ENCODE measurements at regions not wholly inside any gene's neighbourhood (a gene's known extent, or its start where the extent isn't known, plus 50 kb on each side); places are given as distances from the start of the nearest gene placed in this dataset.
"Not testable (repeated sequence)": the region's sequence is repeated elsewhere in the genome, so short reads cannot be mapped to it uniquely, and the experiment has no call there.

- TF ChIP-seq CTCF (IDR thresholded peaks at IDR 0.05; ENCODE audit: low read depth, low read length): no peak
- Histone ChIP-seq H3K4me1 (no peaks in the 10 kb centered on the region), H3K36me3 (no peaks in the 10 kb centered on the region), H3K27me3 (no peaks in the 10 kb centered on the region), H3K9me3 (no peaks in the 10 kb centered on the region), H3K4me3 (ENCODE audit: low read depth, low read length) (no peak overlapping the region)
- DNase-seq: no peak
These were observed 150.0 kb downstream of the LPIN1 start for GRCh38 chr2:11896386-11896785.

DNA sequence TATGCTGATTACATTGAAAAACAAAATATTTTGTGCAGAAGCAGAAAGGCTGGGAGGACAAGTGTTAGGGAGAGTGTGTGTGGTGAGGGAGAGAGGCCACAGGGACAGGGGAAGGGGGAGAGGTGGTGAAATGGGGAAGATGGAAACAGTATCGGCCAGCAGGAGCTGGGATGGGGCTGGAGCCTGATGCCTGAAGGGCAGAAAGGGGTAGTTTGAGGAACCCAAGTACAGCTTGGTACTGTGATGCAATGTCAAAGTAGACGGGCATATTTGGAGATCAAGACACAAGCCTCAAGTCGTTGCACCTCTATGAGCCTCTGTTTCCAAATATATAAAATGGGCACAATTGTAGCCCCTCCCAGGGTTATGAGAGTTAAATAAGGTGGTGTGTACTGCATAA lies 152.1 kb downstream of the LPIN1 start:
- Histone ChIP-seq H3K9me3 (no peaks in the 10 kb centered on the region), H3K4me3 (ENCODE audit: low read depth, low read length) (no peak overlapping the region), H3K27me3 (no peaks in the 10 kb centered on the region), H3K4me1 (no peaks in the 10 kb centered on the region), H3K36me3 (no peaks in the 10 kb centered on the region)
- DNase-seq: no peak
- no peak for TF ChIP-seq CTCF (IDR thresholded peaks at IDR 0.05; ENCODE audit: low read depth, low read length)

DNA sequence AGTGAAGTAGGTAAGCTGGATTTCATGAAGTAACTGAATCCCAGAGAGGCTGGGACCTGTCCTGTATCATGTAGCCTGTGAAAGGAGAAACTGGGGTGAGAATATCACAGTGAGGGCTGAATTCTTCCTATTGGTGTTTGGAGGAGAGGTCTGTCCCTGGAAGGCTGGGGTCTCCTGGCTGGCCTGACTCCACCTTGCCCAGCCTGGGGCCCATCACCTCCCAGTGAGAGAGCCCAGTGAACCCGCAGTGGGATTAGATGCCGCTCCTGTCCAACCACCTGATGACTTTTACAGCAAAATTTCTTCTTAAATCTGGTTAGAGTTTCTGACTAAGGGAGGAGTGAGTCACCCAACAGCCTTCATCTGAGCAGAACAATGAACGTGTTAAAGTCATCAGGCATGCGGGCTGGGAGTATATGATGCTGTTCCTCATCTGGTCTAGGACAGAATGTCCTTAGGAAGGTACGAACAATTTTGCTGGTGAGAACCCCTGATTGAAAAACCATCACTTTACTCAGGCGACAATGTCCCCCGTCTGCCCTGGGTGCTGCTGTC lies 152.9 kb downstream of the LPIN1 start:
- H3K4me1 ChIP-seq: no peaks in the 10 kb centered on the region
- no peaks in the 10 kb centered on the region for H3K36me3 ChIP-seq
- H3K27me3 ChIP-seq: no peaks in the 10 kb centered on the region
- no peak for TF ChIP-seq CTCF (IDR thresholded peaks at IDR 0.05; ENCODE audit: low read depth, low read length)
- DNase-seq: no peak
- no peak overlapping the region for H3K4me3 ChIP-seq (ENCODE audit: low read depth, low read length)
- H3K9me3 ChIP-seq: no peaks in the 10 kb centered on the region

DNA sequence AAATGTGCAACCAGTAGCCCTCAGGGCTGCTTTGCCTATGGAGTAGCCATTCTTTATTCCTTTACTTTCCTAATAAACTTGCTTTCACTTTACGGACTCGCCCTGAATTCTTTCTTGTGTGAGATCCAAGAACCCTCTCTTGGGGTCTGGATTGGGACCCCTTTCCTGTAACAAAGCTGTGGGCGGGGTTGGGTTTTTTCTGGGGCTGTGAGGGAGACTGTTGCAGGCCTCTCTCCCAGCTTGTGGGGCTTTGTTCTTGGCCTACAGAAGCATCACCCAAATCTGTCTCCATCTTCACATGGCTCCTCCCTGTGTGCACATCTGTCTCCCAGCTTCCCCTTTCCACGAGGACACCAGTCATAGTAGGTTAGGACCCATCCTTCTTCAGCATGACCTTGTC lies 154.5 kb downstream of the LPIN1 start:
- H3K4me1 ChIP-seq; H3K9me3 ChIP-seq; H3K27me3 ChIP-seq; H3K36me3 ChIP-seq; DNase-seq; H3K4me3 ChIP-seq (ENCODE audit: low read depth, low read length): not testable (repeated sequence)

DNA sequence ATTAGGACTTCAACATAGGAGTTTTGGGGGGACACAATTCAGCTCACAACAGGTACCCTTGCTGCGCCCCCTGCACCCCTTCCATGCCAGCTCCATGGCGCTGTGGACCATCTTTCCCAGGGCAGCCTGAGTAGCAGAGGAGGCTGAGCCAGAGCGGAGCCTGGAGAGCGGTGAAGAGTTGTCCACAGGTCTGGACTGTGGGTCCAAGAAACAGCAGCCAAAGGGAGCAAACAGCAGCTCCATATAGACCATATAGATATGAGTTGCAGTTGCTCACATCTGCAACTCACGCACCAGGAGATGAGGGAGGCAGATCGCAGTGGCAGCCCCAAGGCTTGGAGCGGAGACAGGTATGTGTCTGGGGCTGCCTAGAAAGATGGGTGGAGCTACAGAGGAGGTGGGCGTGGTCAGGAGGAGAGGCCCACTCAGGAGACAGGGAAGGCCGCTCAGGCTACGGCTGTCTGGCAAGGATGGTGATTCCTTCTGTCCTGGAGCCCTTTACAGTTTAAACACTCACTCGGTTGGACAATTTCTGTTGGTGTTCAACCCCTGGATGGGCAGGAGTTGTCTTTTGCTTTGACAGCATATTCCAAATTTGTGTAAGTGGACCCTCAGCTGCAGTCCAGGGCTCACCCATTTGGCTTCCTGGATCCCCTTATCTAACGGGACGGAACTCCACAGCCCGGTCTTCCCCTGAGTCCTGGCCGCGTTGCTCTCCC lies 155.1 kb downstream of the LPIN1 start:
- Histone ChIP-seq H3K27me3 (no peaks in the 10 kb centered on the region), H3K9me3 (no peaks in the 10 kb centered on the region), H3K4me1 (no peaks in the 10 kb centered on the region), H3K4me3 (ENCODE audit: low read depth, low read length) (no peak overlapping the region), H3K36me3 (no peaks in the 10 kb centered on the region)
- DNase-seq: peak; percentile 16
- no peak for TF ChIP-seq CTCF (IDR thresholded peaks at IDR 0.05; ENCODE audit: low read depth, low read length)

GRCh38 chr2:11903085-11903606 lies 156.7 kb downstream of the LPIN1 start:
- no peak for DNase-seq
- no peaks in the 10 kb centered on the region for H3K36me3 ChIP-seq
- TF ChIP-seq CTCF (IDR thresholded peaks at IDR 0.05; ENCODE audit: low read depth, low read length): no peak
- no peak overlapping the region for H3K4me3 ChIP-seq (ENCODE audit: low read depth, low read length)
- no peaks in the 10 kb centered on the region for H3K27me3 ChIP-seq
- H3K4me1 ChIP-seq: no peaks in the 10 kb centered on the region
- no peaks in the 10 kb centered on the region for H3K9me3 ChIP-seq

All from BE2C (cell line).